ENCODE measurements at regions not wholly inside any gene's neighbourhood (a gene's known extent, or its start where the extent isn't known, plus 50 kb on each side); places are given as distances from the start of the nearest gene placed in this dataset.

- Histone ChIP-seq H3K9me3 (no peaks in the 10 kb centered on the region), H3K4me1 (no peaks in the 10 kb centered on the region), H3K27me3 (no peaks in the 10 kb centered on the region), H3K27ac (no peak overlapping the region), H3K36me3 (no peaks in the 10 kb centered on the region), H3K4me3 (no peak overlapping the region)
- TF ChIP-seq POLR2A (IDR thresholded peaks at IDR 0.05) (no peak), CTCF (IDR thresholded peaks at IDR 0.05) (no peak)
- no peak for DNase-seq
These were observed 536.3 kb upstream of the ZNF717 start for GRCh38 chr3:76321614-76322013.

GRCh38 chr3:76324101-76324500, 538.8 kb upstream of the ZNF717 start:
- Histone ChIP-seq H3K27ac (no peak overlapping the region), H3K4me3 (no peak overlapping the region), H3K9me3 (no peaks in the 10 kb centered on the region), H3K36me3 (no peaks in the 10 kb centered on the region), H3K27me3 (no peaks in the 10 kb centered on the region), H3K4me1 (no peaks in the 10 kb centered on the region)
- TF ChIP-seq CTCF (IDR thresholded peaks at IDR 0.05) (no peak), POLR2A (IDR thresholded peaks at IDR 0.05) (no peak)
- DNase-seq = no peak

GRCh38 chr3:76345878-76346277, 560.5 kb upstream of the ZNF717 start:
- Histone ChIP-seq H3K9me3 (no peaks in the 10 kb centered on the region), H3K36me3 (no peaks in the 10 kb centered on the region), H3K4me3 (no peak overlapping the region), H3K27me3 (no peaks in the 10 kb centered on the region), H3K27ac (no peak overlapping the region), H3K4me1 (no peaks in the 10 kb centered on the region)
- TF ChIP-seq CTCF (IDR thresholded peaks at IDR 0.05) (no peak), POLR2A (IDR thresholded peaks at IDR 0.05) (no peak)
- DNase-seq = no peak

GRCh38 chr3:76346690-76347089, 561.3 kb upstream of the ZNF717 start:
- no peaks in the 10 kb centered on the region for H3K27me3 ChIP-seq

GRCh38 chr3:76349715-76350480, 564.5 kb upstream of the ZNF717 start:
- Histone ChIP-seq H3K27ac (no peak overlapping the region), H3K27me3 (no peaks in the 10 kb centered on the region), H3K4me1 (no peaks in the 10 kb centered on the region), H3K4me3 (no peak overlapping the region), H3K9me3 (no peaks in the 10 kb centered on the region), H3K36me3 (no peaks in the 10 kb centered on the region)
- DNase-seq = no peak
- TF ChIP-seq CTCF (IDR thresholded peaks at IDR 0.05) (no peak), POLR2A (IDR thresholded peaks at IDR 0.05) (no peak)

More at GRCh38 chr3:76346690-76347089, 561.3 kb upstream of the ZNF717 start:
- H3K27ac ChIP-seq = no peak overlapping the region
- DNase-seq = no peak
- H3K9me3 ChIP-seq = no peaks in the 10 kb centered on the region
- H3K4me3 ChIP-seq = no peak overlapping the region
- TF ChIP-seq CTCF (IDR thresholded peaks at IDR 0.05) (no peak), POLR2A (IDR thresholded peaks at IDR 0.05) (no peak)
- no peaks in the 10 kb centered on the region for H3K36me3 ChIP-seq
- H3K4me1 ChIP-seq = no peaks in the 10 kb centered on the region

Data from Peyer's patch (tissue), 4 donors.